D721Med (cell line): ENCODE measurements at regions not wholly inside any gene's neighbourhood (a gene's known extent, or its start where the extent isn't known, plus 50 kb on each side); places are given as distances from the start of the nearest gene placed in this dataset.

Source experiments
- DNase-seq: peaks from one replicate; pipeline ENCODE4 v3.0.0; 2011; ENCODE audit warnings: low spot score; ENCODE audit not compliant: insufficient read length
- FAIRE-seq: peaks from 2 replicates; lab custom pipeline; 2011; peaks lifted over from hg19 to GRCh38; lab: Jason Lieb, UNC
- CTCF ChIP-seq: IDR thresholded peaks from 2 replicates; pipeline ENCODE4 v1.5.1; 2012; ENCODE audit warnings: mild to moderate bottlenecking, control low read depth; ENCODE audit not compliant: insufficient read depth; ENCODE audit errors: missing control alignments

GRCh38 chrX:23251043-23251442 is 83.6 kb upstream of the PTCHD1 start:
- DNase-seq (no peak), FAIRE-seq (no peak)
- no peak for TF ChIP-seq CTCF

GRCh38 chrX:23263892-23264291 is 70.8 kb upstream of the PTCHD1 start:
- TF ChIP-seq CTCF: no peak
- FAIRE-seq (no peak), DNase-seq (no peak)

- no peak for DNase-seq
- no peak for FAIRE-seq
Measured at GRCh38 chrX:23269923-23270322, 64.7 kb upstream of the PTCHD1 start.

GRCh38 chrX:23271026-23271425 is 63.6 kb upstream of the PTCHD1 start:
- TF ChIP-seq CTCF: no peak
- FAIRE-seq: no peak
- DNase-seq: no peak

More at GRCh38 chrX:23269923-23270322, 64.7 kb upstream of the PTCHD1 start:
- no peak for TF ChIP-seq CTCF

GRCh38 chrX:23276475-23276874 is 58.2 kb upstream of the PTCHD1 start:
- no peak for FAIRE-seq
- no peak for DNase-seq
- no peak for TF ChIP-seq CTCF
